ENCODE measurements at regions not wholly inside any gene's neighbourhood (a gene's known extent, or its start where the extent isn't known, plus 50 kb on each side); places are given as distances from the start of the nearest gene placed in this dataset.

DNA sequence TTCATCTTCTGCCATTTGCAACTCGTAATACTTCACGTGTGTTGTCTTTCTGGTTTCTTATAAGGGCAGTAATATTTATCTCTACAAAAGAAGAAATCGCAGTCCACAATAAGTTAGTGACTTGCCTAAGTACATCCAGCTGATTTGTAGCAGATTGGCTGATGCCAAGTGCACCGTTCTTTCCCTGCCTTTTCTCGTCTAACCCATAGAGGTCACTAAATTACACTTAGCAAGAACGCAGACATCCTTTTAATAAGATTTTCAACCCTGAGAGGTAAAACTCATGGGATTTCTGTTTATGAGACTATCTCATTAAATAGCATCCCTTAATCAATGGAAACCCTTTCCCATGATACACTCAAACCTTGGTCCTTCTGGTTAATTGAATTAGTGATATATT lies 408.6 kb upstream of the ACTRT1 start:
- no peaks in the 10 kb centered on the region for H3K27me3 ChIP-seq (ENCODE audit: insufficient read depth, low read length)
- H3K27ac ChIP-seq (ENCODE audit: insufficient read length, low read depth, low read length) = no peak overlapping the region
- no peaks in the 10 kb centered on the region for H4K20me1 ChIP-seq (ENCODE audit: control insufficient read depth, insufficient read depth, insufficient read length)
- H2BK20ac ChIP-seq (ENCODE audit: low read depth, low read length, poor library complexity, severe bottlenecking) = no peak overlapping the region
- Mint-ChIP-seq H3K4me1 (no peaks in the 10 kb centered on the region), H3K27me3 (ENCODE audit: low read depth) (no peaks in the 10 kb centered on the region), H3K4me3 (no peak overlapping the region), H3K36me3 (ENCODE audit: insufficient read depth in 1 of 3, low read depth in 3 of 3) (peaks cover 0 to 4% (median 0%) of the 10 kb centered on the region in 3 experiments; a peak in 2 of 7 replicates), H3K27ac (no peak overlapping the region), H3K9me3 (peaks cover 8 to 68% of the 10 kb centered on the region in 2 experiments)
- H4K8ac ChIP-seq (replicated peaks; ENCODE audit: insufficient read length, low read depth, low read length) = no peak overlapping the region
- no peak overlapping the region for H2AK5ac ChIP-seq (ENCODE audit: insufficient read length, low read length)
- H3K56ac ChIP-seq (ENCODE audit: insufficient read length, low read depth, low read length) = no peak overlapping the region
- H3K23me2 ChIP-seq (ENCODE audit: insufficient read length, low read depth, low read length, poor library complexity, severe bottlenecking) = no peaks in the 10 kb centered on the region
- no peak overlapping the region for H3T11ph ChIP-seq (ENCODE audit: low read length)
- no peaks in the 10 kb centered on the region for H3K4me1 ChIP-seq (ENCODE audit: insufficient read depth, low read length)
- no CpG with 5 or more reads among the region's 6 CpGs for WGBS (ENCODE audit: extremely low coverage, insufficient read length, low lambda C conversion rate)
- no peak overlapping the region for H4K5ac ChIP-seq (ENCODE audit: insufficient read length, low read depth, low read length)
- H2BK5ac ChIP-seq (ENCODE audit: insufficient read length, low read length) = no peak overlapping the region
- no peak overlapping the region for H3K4ac ChIP-seq (ENCODE audit: low read depth, low read length)
- no peak overlapping the region for H3K23ac ChIP-seq (ENCODE audit: insufficient read length, low read depth, low read length)
- H2BK120ac ChIP-seq (ENCODE audit: low read depth, low read length, poor library complexity, severe bottlenecking) = no peak overlapping the region
- H3K9ac ChIP-seq (ENCODE audit: extremely low read depth, insufficient read length, low read length) = no peak overlapping the region
- H3K4me2 ChIP-seq (ENCODE audit: insufficient read depth, insufficient read length, low read length) = no peak overlapping the region
- no peak overlapping the region for H3K14ac ChIP-seq (ENCODE audit: insufficient read depth, low read length)
- H3K79me2 ChIP-seq (ENCODE audit: insufficient read depth, low read length) = no peaks in the 10 kb centered on the region
- TF ChIP-seq, protein P1, sequence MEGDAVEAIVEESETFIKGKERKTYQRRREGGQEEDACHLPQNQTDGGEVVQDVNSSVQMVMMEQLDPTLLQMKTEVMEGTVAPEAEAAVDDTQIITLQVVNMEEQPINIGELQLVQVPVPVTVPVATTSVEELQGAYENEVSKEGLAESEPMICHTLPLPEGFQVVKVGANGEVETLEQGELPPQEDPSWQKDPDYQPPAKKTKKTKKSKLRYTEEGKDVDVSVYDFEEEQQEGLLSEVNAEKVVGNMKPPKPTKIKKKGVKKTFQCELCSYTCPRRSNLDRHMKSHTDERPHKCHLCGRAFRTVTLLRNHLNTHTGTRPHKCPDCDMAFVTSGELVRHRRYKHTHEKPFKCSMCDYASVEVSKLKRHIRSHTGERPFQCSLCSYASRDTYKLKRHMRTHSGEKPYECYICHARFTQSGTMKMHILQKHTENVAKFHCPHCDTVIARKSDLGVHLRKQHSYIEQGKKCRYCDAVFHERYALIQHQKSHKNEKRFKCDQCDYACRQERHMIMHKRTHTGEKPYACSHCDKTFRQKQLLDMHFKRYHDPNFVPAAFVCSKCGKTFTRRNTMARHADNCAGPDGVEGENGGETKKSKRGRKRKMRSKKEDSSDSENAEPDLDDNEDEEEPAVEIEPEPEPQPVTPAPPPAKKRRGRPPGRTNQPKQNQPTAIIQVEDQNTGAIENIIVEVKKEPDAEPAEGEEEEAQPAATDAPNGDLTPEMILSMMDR (conservative IDR thresholded peaks at IDR 0.05) = peak; percentile 61
- no peaks in the 10 kb centered on the region for H3K79me1 ChIP-seq (ENCODE audit: insufficient read depth, low read depth, low read length, poor library complexity, severe bottlenecking)
- H4K91ac ChIP-seq (ENCODE audit: insufficient read length, low read depth, low read length) = no peak overlapping the region
- H2BK15ac ChIP-seq (ENCODE audit: low read depth, low read length) = no peak overlapping the region
- no peak for DNase-seq
- H2BK12ac ChIP-seq (ENCODE audit: insufficient read length, low read depth, low read length) = no peak overlapping the region
- H3K9me3 ChIP-seq (ENCODE audit: control insufficient read depth, low read depth, low read length) = peaks cover 6% of the 10 kb centered on the region
- no peak overlapping the region for H2AFZ ChIP-seq (ENCODE audit: low read length)
- H3K18ac ChIP-seq (ENCODE audit: insufficient read length, low read depth, low read length) = no peak overlapping the region

All from H9 (cell line).